ENCODE measurements at regions not wholly inside any gene's neighbourhood (a gene's known extent, or its start where the extent isn't known, plus 50 kb on each side); places are given as distances from the start of the nearest gene placed in this dataset.

DNA sequence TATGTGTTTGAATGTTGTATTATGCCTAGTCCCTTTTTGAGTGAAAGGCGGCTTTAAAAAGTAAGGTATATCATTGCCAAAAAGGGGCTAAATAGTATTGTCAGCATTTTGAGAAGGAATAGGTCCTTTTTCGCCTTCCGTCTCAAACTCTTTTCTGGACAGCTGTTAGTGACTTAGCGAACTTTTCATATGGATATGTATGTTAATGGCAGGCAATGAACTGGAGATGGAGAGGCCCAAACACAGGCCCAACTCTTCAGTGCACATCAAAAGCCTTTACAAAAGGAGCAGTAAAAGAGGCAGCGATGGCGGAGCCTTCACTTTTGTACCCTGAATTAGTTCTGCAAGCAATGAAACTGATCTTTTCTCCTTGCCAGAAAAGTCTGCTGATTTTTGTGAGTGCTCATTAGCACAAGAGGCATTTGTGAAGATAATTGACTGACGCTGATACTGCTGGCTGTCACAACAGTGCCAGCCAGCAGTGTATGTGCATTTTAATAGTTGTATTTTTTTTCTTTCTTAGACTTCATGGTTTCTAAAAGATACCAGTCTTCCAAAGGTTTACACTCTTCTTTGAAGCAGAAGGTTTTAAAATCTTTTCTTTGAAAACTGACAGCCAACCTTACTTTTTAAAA, 243.7 kb upstream of the SP8 start:
- 89% methylated on average over 4 of the region's 7 CpGs for WGBS (ENCODE audit: insufficient coverage)
- intact Hi-C loops (cut with micrococcal nuclease): no loop called here

DNA sequence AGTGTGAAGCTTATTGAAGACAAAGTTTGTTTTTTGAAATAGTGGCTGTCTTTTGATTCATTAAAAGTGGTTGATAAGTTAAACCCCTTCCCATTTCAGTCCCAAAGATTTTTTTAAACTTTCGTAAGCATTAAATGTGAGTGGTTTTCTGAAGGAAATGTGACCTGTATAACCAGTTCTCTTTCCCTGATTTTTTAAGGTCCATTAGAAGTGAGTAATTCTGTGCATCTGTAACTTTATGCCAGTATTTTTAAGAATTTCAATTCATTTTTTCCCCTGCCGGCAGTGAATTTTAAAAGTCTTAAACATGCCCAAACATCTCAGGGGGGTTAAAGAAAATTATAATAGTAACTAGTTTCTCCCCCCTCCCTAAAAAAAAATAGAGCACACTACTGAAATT, 254.6 kb upstream of the SP8 start:
- Histone ChIP-seq H2AFZ (ENCODE audit: insufficient read depth, low read depth, low read length, poor library complexity, severe bottlenecking) (no peak overlapping the region), H3K4me2 (replicated peaks; ENCODE audit: extremely low read depth, low read length, poor library complexity, severe bottlenecking) (no peak overlapping the region), H3K4me1 (ENCODE audit: control insufficient read depth in 1 of 2, insufficient read depth in 2 of 2, low read length in 2 of 2) (no peaks in the 10 kb centered on the region), H3K4me3 (replicated peaks in 1 of 3; ENCODE audit: low read depth in 2 of 3, low read length in 3 of 3) (no peak overlapping the region), H3K9ac (ENCODE audit: insufficient read depth, low read length, poor library complexity, severe bottlenecking) (no peak overlapping the region), H4K20me1 (ENCODE audit: insufficient read depth, low read length) (no peaks in the 10 kb centered on the region), H3K79me2 (ENCODE audit: insufficient read depth, low read length) (no peaks in the 10 kb centered on the region), H3K9me3 (replicated peaks in 1 of 2; ENCODE audit: control insufficient read depth in 1 of 2, insufficient read depth in 1 of 2, low read length in 2 of 2) (peaks cover 0 to 3% of the 10 kb centered on the region in 2 donors), H3K27me3 (ENCODE audit: control insufficient read depth in 2 of 2, insufficient read depth in 2 of 2, low read length in 2 of 2) (no peaks in the 10 kb centered on the region), H3K36me3 (replicated peaks in 1 of 2; ENCODE audit: control insufficient read depth in 1 of 2, insufficient read depth in 2 of 2, low read length in 2 of 2) (no peaks in the 10 kb centered on the region), H3K27ac (ENCODE audit: low read depth in 1 of 2, low read length in 2 of 2) (no peak overlapping the region)
- Mint-ChIP-seq H3K27me3 (ENCODE audit: low read depth in 3 of 3) (peaks cover 0 to 2% (median 0%) of the 10 kb centered on the region in 3 donors), H3K9me3 (peaks cover under 1 to 10% (median 6%) of the 10 kb centered on the region in 7 donors), H3K4me1 (no peaks in the 10 kb centered on the region), H3K36me3 (no peaks in the 10 kb centered on the region), H3K4me3 (no peak overlapping the region), H3K27ac (no peak overlapping the region)
- intact Hi-C loops (cut with micrococcal nuclease): no loop called here
- TF ChIP-seq, protein P1, sequence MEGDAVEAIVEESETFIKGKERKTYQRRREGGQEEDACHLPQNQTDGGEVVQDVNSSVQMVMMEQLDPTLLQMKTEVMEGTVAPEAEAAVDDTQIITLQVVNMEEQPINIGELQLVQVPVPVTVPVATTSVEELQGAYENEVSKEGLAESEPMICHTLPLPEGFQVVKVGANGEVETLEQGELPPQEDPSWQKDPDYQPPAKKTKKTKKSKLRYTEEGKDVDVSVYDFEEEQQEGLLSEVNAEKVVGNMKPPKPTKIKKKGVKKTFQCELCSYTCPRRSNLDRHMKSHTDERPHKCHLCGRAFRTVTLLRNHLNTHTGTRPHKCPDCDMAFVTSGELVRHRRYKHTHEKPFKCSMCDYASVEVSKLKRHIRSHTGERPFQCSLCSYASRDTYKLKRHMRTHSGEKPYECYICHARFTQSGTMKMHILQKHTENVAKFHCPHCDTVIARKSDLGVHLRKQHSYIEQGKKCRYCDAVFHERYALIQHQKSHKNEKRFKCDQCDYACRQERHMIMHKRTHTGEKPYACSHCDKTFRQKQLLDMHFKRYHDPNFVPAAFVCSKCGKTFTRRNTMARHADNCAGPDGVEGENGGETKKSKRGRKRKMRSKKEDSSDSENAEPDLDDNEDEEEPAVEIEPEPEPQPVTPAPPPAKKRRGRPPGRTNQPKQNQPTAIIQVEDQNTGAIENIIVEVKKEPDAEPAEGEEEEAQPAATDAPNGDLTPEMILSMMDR (IDR thresholded peaks at IDR 0.05): no peak
- DNase-seq: no peak
- WGBS (ENCODE audit: insufficient coverage): no CpG with 5 or more reads among the region's 2 CpGs

More for the DNA sequence above, 243.7 kb upstream of the SP8 start:
- H3K4me3 Mint-ChIP-seq: no peak overlapping the region
- Histone ChIP-seq H3K4me3 (replicated peaks in 1 of 3; ENCODE audit: low read depth in 2 of 3, low read length in 3 of 3) (no peak overlapping the region), H4K20me1 (ENCODE audit: insufficient read depth, low read length) (no peaks in the 10 kb centered on the region), H3K9me3 (replicated peaks in 1 of 2; ENCODE audit: control insufficient read depth in 1 of 2, insufficient read depth in 1 of 2, low read length in 2 of 2) (peaks cover 0 to 4% of the 10 kb centered on the region in 2 donors), H2AFZ (ENCODE audit: insufficient read depth, low read depth, low read length, poor library complexity, severe bottlenecking) (no peak overlapping the region), H3K27ac (ENCODE audit: low read depth in 1 of 2, low read length in 2 of 2) (no peak overlapping the region), H3K4me1 (ENCODE audit: control insufficient read depth in 1 of 2, insufficient read depth in 2 of 2, low read length in 2 of 2) (no peaks in the 10 kb centered on the region), H3K27me3 (ENCODE audit: control insufficient read depth in 2 of 2, insufficient read depth in 2 of 2, low read length in 2 of 2) (no peaks in the 10 kb centered on the region), H3K4me2 (replicated peaks; ENCODE audit: extremely low read depth, low read length, poor library complexity, severe bottlenecking) (no peak overlapping the region), H3K36me3 (replicated peaks in 1 of 2; ENCODE audit: control insufficient read depth in 1 of 2, insufficient read depth in 2 of 2, low read length in 2 of 2) (no peaks in the 10 kb centered on the region), H3K79me2 (ENCODE audit: insufficient read depth, low read length) (no peaks in the 10 kb centered on the region), H3K9ac (ENCODE audit: insufficient read depth, low read length, poor library complexity, severe bottlenecking) (no peak overlapping the region)
- no peak overlapping the region for H3K27ac Mint-ChIP-seq
- DNase-seq: no peak
- no peaks in the 10 kb centered on the region for H3K27me3 Mint-ChIP-seq (ENCODE audit: low read depth in 3 of 3)
- no peaks in the 10 kb centered on the region for H3K36me3 Mint-ChIP-seq
- peaks cover 0 to 3% (median 2%) of the 10 kb centered on the region in 7 donors for H3K9me3 Mint-ChIP-seq
- TF ChIP-seq, protein P1 (IDR thresholded peaks at IDR 0.05): no peak
- H3K4me1 Mint-ChIP-seq: no peaks in the 10 kb centered on the region

Data from CD14-positive monocyte (primary cell).